HCT116 (cell line): ENCODE measurements at regions not wholly inside any gene's neighbourhood (a gene's known extent, or its start where the extent isn't known, plus 50 kb on each side); places are given as distances from the start of the nearest gene placed in this dataset.

ENCODE experiments used
- ATAC-seq: fragments of 200-7000 bp; cut with Tn5 transposase; 2 replicates; pipeline ENCODE4 v1.9.1; 2020; ENCODE audit warnings: mild to moderate bottlenecking, moderate library complexity
- BruUV-seq: library from RNA; stranded (reverse); fragments of 400-500 nt; replicated peaks from 2 replicates; lab custom pipeline; 2021; lab: Mats Ljungman, UMichigan
- CTCF ChIA-PET: fragments of 300-600 bp; sonication (Branson Sonifier 250); formaldehyde crosslinking; loops from one replicate; lab custom pipeline; 2021; ENCODE audit warnings: antibody characterized with exemption; lab: Charles Lee
- POLR2A ChIA-PET: fragments of 300-600, 350-600 bp; sonication (Branson Sonifier 250); formaldehyde crosslinking; loops from one replicate; lab custom pipeline; 2021; ENCODE audit warnings: antibody characterized with exemption; lab: Charles Lee
- RAD21 ChIA-PET, 2 experiments: fragments of 300-600 bp; sonication (Branson Sonifier 250); formaldehyde crosslinking; loops; one replicate each; lab custom pipeline; 2023; ENCODE audit warnings: low total read pairs in 2 of 2; ENCODE audit not compliant: uncharacterized antibody in 2 of 2, unreplicated experiment in 2 of 2, low non-redundant PET in 1 of 2; lab: Charles Lee
- DNase-seq: peaks from one replicate; pipeline ENCODE4 v3.0.0-alpha.2; 2010; ENCODE audit warnings: low read depth, low spot score
- H2AFZ ChIP-seq: fragments of 200-600 bp; shearing (Covaris generic), sonication (generic); 2 replicates; pipeline ENCODE4 v1.6.1; 2017; ENCODE audit warnings: low read depth, mixed run types, mixed read lengths, antibody characterized with exemption, low read length; ENCODE audit not compliant: poor library complexity, severe bottlenecking
- H3K27ac ChIP-seq: 2 replicates; pipeline ENCODE4 v1.5.1; 2012; ENCODE audit warnings: low read depth, low read length
- H3K27me3 ChIP-seq: fragments of 200-600 bp; sonication (generic); 2 replicates; pipeline ENCODE4 v1.6.1; 2016; ENCODE audit warnings: mixed run types, low read length, mixed read lengths; ENCODE audit not compliant: insufficient read depth
- H3K36me3 ChIP-seq, 2 experiments: fragments of 200-500 bp in 1 of 2; fragments of 200-600 bp in 1 of 2; sonication (Bioruptor generic) in 1 of 2; sonication (generic) in 1 of 2; 2 replicates each; pipeline versions ENCODE4 v1.5.1 to v1.6.1; 2014 to 2016; ENCODE audit warnings: low read length in 2 of 2, inconsistent platforms in 1 of 2, mixed read lengths in 1 of 2, mixed run types in 1 of 2; ENCODE audit not compliant: insufficient read depth in 2 of 2, control insufficient read depth in 1 of 2
- H3K4me1 ChIP-seq, 2 experiments: fragments of 200-600 bp in 1 of 2; sonication (generic) in 1 of 2; 2 replicates each; pipeline versions ENCODE4 v1.5.1 to v1.6.1; 2012 to 2017; ENCODE audit warnings: low read length in 2 of 2, inconsistent platforms in 1 of 2, mild to moderate bottlenecking in 1 of 2, mixed read lengths in 1 of 2, mixed run types in 1 of 2, moderate library complexity in 1 of 2; ENCODE audit not compliant: insufficient read depth in 2 of 2, control insufficient read depth in 1 of 2
- H3K4me2 ChIP-seq: fragments of 200-600 bp; sonication (generic); 2 replicates; pipeline ENCODE4 v1.6.1; 2017; ENCODE audit warnings: mixed run types, low read length, mixed read lengths
- H3K4me3 ChIP-seq, 2 experiments: fragments of 200-600 bp in 1 of 2; sonication (generic) in 1 of 2; replicated peaks in 1 of 2; 2 replicates each; pipeline ENCODE4 v1.5.1; 2011 to 2016; ENCODE audit warnings: low read length in 2 of 2, control low read depth in 1 of 2, low read depth in 1 of 2, mild to moderate bottlenecking in 1 of 2, mixed read lengths in 1 of 2, mixed run types in 1 of 2
- H3K79me2 ChIP-seq: fragments of 200-600 bp; sonication (generic); 2 replicates; pipeline ENCODE4 v1.6.1; 2017; ENCODE audit warnings: mild to moderate bottlenecking, mixed run types, low read length, moderate library complexity, mixed read lengths; ENCODE audit not compliant: insufficient read depth
- H3K9ac ChIP-seq: fragments of 200-600 bp; sonication (generic); 2 replicates; pipeline ENCODE4 v1.6.1; 2016; ENCODE audit warnings: low read length, mixed read lengths
- H3K9me2 ChIP-seq: fragments of 200-600 bp; sonication (generic), shearing (Covaris generic); 2 replicates; pipeline ENCODE4 v1.6.1; 2017; ENCODE audit warnings: mixed run types, mild to moderate bottlenecking, moderate library complexity; ENCODE audit not compliant: insufficient read depth
- H3K9me3 ChIP-seq, 2 experiments: fragments of 200-500 bp in 1 of 2; fragments of 200-600 bp in 1 of 2; sonication (Bioruptor generic) in 1 of 2; sonication (generic) in 1 of 2; 2 replicates each; pipeline ENCODE4 v1.6.1; 2014 to 2017; ENCODE audit warnings: low read length in 2 of 2, mixed read lengths in 2 of 2, inconsistent platforms in 1 of 2, low read depth in 1 of 2, mild to moderate bottlenecking in 1 of 2, mixed run types in 1 of 2, moderate library complexity in 1 of 2; ENCODE audit not compliant: control insufficient read depth in 1 of 2, insufficient read depth in 1 of 2
- H4K20me1 ChIP-seq: fragments of 200-600 bp; sonication (generic), shearing (Covaris generic); 2 replicates; pipeline ENCODE4 v1.6.1; 2017; ENCODE audit warnings: mixed run types, mild to moderate bottlenecking, moderate library complexity; ENCODE audit not compliant: insufficient read depth
- ATF3 ChIP-seq: IDR thresholded peaks from 2 replicates; pipeline ENCODE4 v1.6.1; 2012
- CBX3 ChIP-seq: IDR thresholded peaks from 2 replicates; pipeline ENCODE4 v1.6.1; 2012; ENCODE audit warnings: low read depth
- CEBPB ChIP-seq: IDR thresholded peaks from 2 replicates; pipeline ENCODE4 v1.6.1; 2012; ENCODE audit warnings: low read depth
- EGR1 ChIP-seq: IDR thresholded peaks from 2 replicates; pipeline ENCODE4 v1.6.1; 2012; ENCODE audit warnings: low read depth
- ELF1 ChIP-seq: IDR thresholded peaks from 2 replicates; pipeline ENCODE4 v1.6.1; 2012; ENCODE audit warnings: low read depth, borderline replicate concordance
- EZH2 ChIP-seq: fragments of 200-600 bp; sonication (generic); IDR thresholded peaks from 2 replicates; pipeline ENCODE4 v1.6.1; 2017; ENCODE audit warnings: antibody characterized with exemption, mixed run types
- EZH2phosphoT487 ChIP-seq: fragments of 200-600 bp; IDR thresholded peaks from 2 replicates; pipeline ENCODE4 v1.6.1; 2018; ENCODE audit warnings: antibody characterized with exemption, borderline replicate concordance
- FOSL1 ChIP-seq: IDR thresholded peaks from 2 replicates; pipeline ENCODE4 v1.6.1; 2012; ENCODE audit warnings: low read depth
- JUND ChIP-seq: IDR thresholded peaks from 2 replicates; pipeline ENCODE4 v1.6.1; 2012
- MAX ChIP-seq: IDR thresholded peaks from 2 replicates; pipeline ENCODE4 v1.6.1; 2012
- POLR2A ChIP-seq: IDR thresholded peaks from 2 replicates; pipeline ENCODE4 v1.7.0; 2011; ENCODE audit warnings: borderline replicate concordance; ENCODE audit not compliant: insufficient read depth, insufficient read length; ENCODE audit errors: extremely low read depth
- RAD21 ChIP-seq: IDR thresholded peaks from 2 replicates; pipeline ENCODE4 v1.6.1; 2012; ENCODE audit warnings: low read depth, mild to moderate bottlenecking
- REST ChIP-seq: IDR thresholded peaks from 2 replicates; pipeline ENCODE4 v1.6.1; 2012; ENCODE audit warnings: low read depth
- SP1 ChIP-seq: IDR thresholded peaks from 2 replicates; pipeline ENCODE4 v1.6.1; 2012; ENCODE audit warnings: low read depth
- TCF7L2 ChIP-seq: IDR thresholded peaks from 2 replicates; pipeline ENCODE4 v1.7.0; 2011; ENCODE audit warnings: borderline replicate concordance, inconsistent platforms; ENCODE audit not compliant: insufficient read depth, insufficient read length; ENCODE audit errors: extremely low read depth
- ZBTB33 ChIP-seq: IDR thresholded peaks from 2 replicates; pipeline ENCODE4 v1.6.1; 2011; ENCODE audit warnings: mild to moderate bottlenecking, low read length, moderate library complexity; ENCODE audit not compliant: insufficient replicate concordance; ENCODE audit errors: extremely low read depth
- ZNF274 ChIP-seq: fragments of 200-500 bp; sonication (Bioruptor generic); IDR thresholded peaks from 2 replicates; pipeline ENCODE4 v1.6.1; 2014; ENCODE audit warnings: mild to moderate bottlenecking, low read depth, low read length, inconsistent platforms
- intact Hi-C: fragments of 100-400 bp; cut with micrococcal nuclease; formaldehyde crosslinking; loops from 2 replicates; pipeline ENCODE4 v1.10.0; 2022

- TF ChIP-seq FOSL1 (no peak), TCF7L2 (no peak), EZH2 (no peak)
Observed at GRCh38 chr9:91117474-91117891, 244.2 kb downstream of the AUH start (continued).

- Histone ChIP-seq H2AFZ (no peak overlapping the region), H3K4me3 (no peak overlapping the region), H3K9me2 (no peaks in the 10 kb centered on the region), H3K4me1 (peaks cover 20 to 27% of the 10 kb centered on the region in 2 experiments), H3K36me3 (no peaks in the 10 kb centered on the region), H3K27me3 (no peaks in the 10 kb centered on the region), H3K79me2 (no peaks in the 10 kb centered on the region), H3K9ac (no peak overlapping the region), H3K9me3 (no peaks in the 10 kb centered on the region), H3K4me2 (no peak overlapping the region), H3K27ac (no peak overlapping the region), H4K20me1 (no peaks in the 10 kb centered on the region)
- no peak for TF ChIP-seq MAX
- TF ChIP-seq JUND = no peak
- TF ChIP-seq SP1 = no peak
- TF ChIP-seq ATF3 = no peak
- no peak for TF ChIP-seq FOSL1
- no peak for TF ChIP-seq EZH2phosphoT487
- no peak for TF ChIP-seq ELF1
- TF ChIP-seq RAD21 = no peak
- no peak for TF ChIP-seq CEBPB
- TF ChIP-seq POLR2A = no peak
- TF ChIP-seq TCF7L2 = no peak
- no peak for TF ChIP-seq ZBTB33
- TF ChIP-seq ZNF274 = no peak
- no peak for TF ChIP-seq REST
- TF ChIP-seq CBX3 = no peak
- no peak for TF ChIP-seq EGR1
- ChIA-PET RAD21 (no interaction called here), CTCF (no interaction called here), POLR2A (no interaction called here)
- no peak for DNase-seq
- BruUV-seq = no TSS peak
- intact Hi-C loops = no loop called here
- no peak for ATAC-seq
Observed at GRCh38 chr9:91117959-91118703, 243.6 kb downstream of the AUH start.
